ENCODE measurements at regions not wholly inside any gene's neighbourhood (a gene's known extent, or its start where the extent isn't known, plus 50 kb on each side); places are given as distances from the start of the nearest gene placed in this dataset. TPM values are rescaled to one million over a fixed set of nuclear protein-coding genes. Genes with fewer than 3 reads are reported as not detected.

- Histone ChIP-seq H3K27ac (no peak overlapping the region), H3K9me3 (no peaks in the 10 kb centered on the region), H3K4me1 (ENCODE audit: insufficient read depth) (no peaks in the 10 kb centered on the region), H3K4me3 (no peak overlapping the region), H3K27me3 (no peaks in the 10 kb centered on the region), H3K36me3 (no peaks in the 10 kb centered on the region)
- TF ChIP-seq EP300 (IDR thresholded peaks at IDR 0.05) (no peak), CTCF (IDR thresholded peaks at IDR 0.05) (no peak), POLR2A (IDR thresholded peaks at IDR 0.05) (no peak)
- DNase-seq, result no peak
- intact Hi-C loops (cut with DNase I), result no loop called here
- WGBS, 3 donors, result 73 to 85% (median 77%) methylated on average over 3 of the region's 3 CpGs
Measured at GRCh38 chr14:47730296-47730695, 54.9 kb upstream of the MDGA2 start.

MicroRNAs in the stretch of these regions (microRNA counts, 767-probe panel; counts per million panel counts)
- 530 counts per million, percentile 78 among the panel's probes with 10 or more counts for microRNA hsa-miR-548y

Small RNAs in the stretch of these regions (microRNA-seq; reads per million reads assigned to microRNA genes)
- 0 reads per million in 3 donors for gene MIR548Y

Small RNAs in the stretch of these regions (small RNA-seq; reads per million reads assigned to genes)
- not detected for gene AL121576.1
- not detected for gene AL512360.1
- not detected for gene MIR548Y
- not detected for gene RNU6-297P

Measured in ovary (tissue), 7 donors.